GM21528 (cell line): ENCODE measurements at regions not wholly inside any gene's neighbourhood (a gene's known extent, or its start where the extent isn't known, plus 50 kb on each side); places are given as distances from the start of the nearest gene placed in this dataset.
"Not testable (repeated sequence)": the region's sequence is repeated elsewhere in the genome, so short reads cannot be mapped to it uniquely, and the experiment has no call there.

Source experiments
- ATAC-seq: cut with Tn5 transposase; IDR thresholded peaks from one replicate; pipeline ENCODE4 v1.9.1; 2021; ENCODE audit warnings: mild to moderate bottlenecking, moderate library complexity; ENCODE audit not compliant: unreplicated experiment, low FRiP score

- not testable (repeated sequence) for ATAC-seq
Measured at GRCh38 chr2:90028381-90029079, 1337.1 kb downstream of the RPIA start.

- ATAC-seq = not testable (repeated sequence)
Measured at GRCh38 chr2:90029080-90029428, 1337.6 kb downstream of the RPIA start.

- ATAC-seq = not testable (repeated sequence)
Measured at GRCh38 chr2:90032269-90032668, 1340.8 kb downstream of the RPIA start.

GRCh38 chr2:90036335-90036734 lies 1344.9 kb downstream of the RPIA start:
- not testable (repeated sequence) for ATAC-seq

- not testable (repeated sequence) for ATAC-seq
Measured at GRCh38 chr2:90039093-90039492, 1347.6 kb downstream of the RPIA start.

- ATAC-seq = not testable (repeated sequence)
Measured at GRCh38 chr2:90047776-90048175, 1356.3 kb downstream of the RPIA start.

- ATAC-seq = not testable (repeated sequence)
Measured at GRCh38 chr2:90052113-90052631, 1360.7 kb downstream of the RPIA start.

GRCh38 chr2:90069290-90069894 lies 1377.9 kb downstream of the RPIA start:
- ATAC-seq = no peak

- ATAC-seq = no peak
Measured at GRCh38 chr2:90076311-90076710, 1384.8 kb downstream of the RPIA start.

GRCh38 chr2:90077948-90078347 lies 1386.5 kb downstream of the RPIA start:
- no peak for ATAC-seq

GRCh38 chr2:90079374-90079773 lies 1387.9 kb downstream of the RPIA start:
- ATAC-seq = no peak

GRCh38 chr2:90087792-90088191 lies 1396.3 kb downstream of the RPIA start:
- ATAC-seq = not testable (repeated sequence)

GRCh38 chr2:90093571-90094270 lies 1402.2 kb downstream of the RPIA start:
- ATAC-seq = not testable (repeated sequence)

- ATAC-seq = not testable (repeated sequence)
Measured at GRCh38 chr2:90097617-90098016, 1406.1 kb downstream of the RPIA start.

- not testable (repeated sequence) for ATAC-seq
Measured at GRCh38 chr2:90105142-90105541, 1413.7 kb downstream of the RPIA start.

- not testable (repeated sequence) for ATAC-seq
Measured at GRCh38 chr2:90123409-90123808, 1431.9 kb downstream of the RPIA start.

GRCh38 chr2:90139046-90139445 lies 1447.6 kb downstream of the RPIA start:
- not testable (repeated sequence) for ATAC-seq

- ATAC-seq = not testable (repeated sequence)
Measured at GRCh38 chr2:90141558-90141957, 1450.1 kb downstream of the RPIA start.

GRCh38 chr2:90151805-90152204 lies 1460.3 kb downstream of the RPIA start:
- not testable (repeated sequence) for ATAC-seq

- not testable (repeated sequence) for ATAC-seq
Measured at GRCh38 chr2:90170978-90171377, 1479.5 kb downstream of the RPIA start.

GRCh38 chr2:90173081-90173480 lies 1481.6 kb downstream of the RPIA start:
- not testable (repeated sequence) for ATAC-seq
